Activated CD4-positive, alpha-beta T cell treated with anti-CD3 and anti-CD28 coated beads, Interleukin-2, amount 10 ng/mL, durations not matched to agents 24 days and 14 days (primary cell): ENCODE measurements at regions not wholly inside any gene's neighbourhood (a gene's known extent, or its start where the extent isn't known, plus 50 kb on each side); places are given as distances from the start of the nearest gene placed in this dataset.
"Not testable (repeated sequence)": the region's sequence is repeated elsewhere in the genome, so short reads cannot be mapped to it uniquely, and the experiment has no call there.

ENCODE experiments used
- DNase-seq: peaks from one replicate; pipeline ENCODE4 v3.0.0; 2022
- H3K27ac Mint-ChIP-seq: one replicate; pipeline ENCODE4 v1.8.0; 2022; ENCODE audit warnings: mild to moderate bottlenecking, mixed read lengths
- H3K27me3 Mint-ChIP-seq: one replicate; pipeline ENCODE4 v1.8.0; 2022; ENCODE audit warnings: mixed read lengths
- H3K36me3 Mint-ChIP-seq: one replicate; pipeline ENCODE4 v1.8.0; 2022; ENCODE audit warnings: low read depth, mild to moderate bottlenecking, mixed read lengths
- H3K4me1 Mint-ChIP-seq: one replicate; pipeline ENCODE4 v1.8.0; 2021; ENCODE audit warnings: mixed read lengths
- H3K4me3 Mint-ChIP-seq: one replicate; pipeline ENCODE4 v1.8.0; 2022; ENCODE audit warnings: mild to moderate bottlenecking, moderate library complexity, mixed read lengths
- H3K9me3 Mint-ChIP-seq: one replicate; pipeline ENCODE4 v1.8.0; 2021; ENCODE audit warnings: mixed read lengths
- intact Hi-C: fragments of 100-400 bp; cut with micrococcal nuclease; formaldehyde crosslinking; loops from one replicate; pipeline ENCODE4 v1.15.1; 2023

- H3K27me3 Mint-ChIP-seq, result peaks cover 11% of the 10 kb centered on the region
- H3K9me3 Mint-ChIP-seq, H3K4me1 Mint-ChIP-seq, H3K36me3 Mint-ChIP-seq, H3K4me3 Mint-ChIP-seq, DNase-seq, H3K27ac Mint-ChIP-seq, intact Hi-C loops: not testable (repeated sequence)
These were observed 69.5 kb upstream of the TNP1 start for GRCh38 chr2:216929338-216929737.

- no peaks in the 10 kb centered on the region for H3K36me3 Mint-ChIP-seq
- H3K4me3 Mint-ChIP-seq, result no peak overlapping the region
- DNase-seq, result no peak
- H3K27me3 Mint-ChIP-seq, result peaks cover 13% of the 10 kb centered on the region
- peaks cover 3% of the 10 kb centered on the region for H3K9me3 Mint-ChIP-seq
- intact Hi-C loops, result no loop called here
- no peaks in the 10 kb centered on the region for H3K4me1 Mint-ChIP-seq
- H3K27ac Mint-ChIP-seq, result no peak overlapping the region
These were observed 67.3 kb upstream of the TNP1 start for GRCh38 chr2:216927163-216927562.

DNA sequence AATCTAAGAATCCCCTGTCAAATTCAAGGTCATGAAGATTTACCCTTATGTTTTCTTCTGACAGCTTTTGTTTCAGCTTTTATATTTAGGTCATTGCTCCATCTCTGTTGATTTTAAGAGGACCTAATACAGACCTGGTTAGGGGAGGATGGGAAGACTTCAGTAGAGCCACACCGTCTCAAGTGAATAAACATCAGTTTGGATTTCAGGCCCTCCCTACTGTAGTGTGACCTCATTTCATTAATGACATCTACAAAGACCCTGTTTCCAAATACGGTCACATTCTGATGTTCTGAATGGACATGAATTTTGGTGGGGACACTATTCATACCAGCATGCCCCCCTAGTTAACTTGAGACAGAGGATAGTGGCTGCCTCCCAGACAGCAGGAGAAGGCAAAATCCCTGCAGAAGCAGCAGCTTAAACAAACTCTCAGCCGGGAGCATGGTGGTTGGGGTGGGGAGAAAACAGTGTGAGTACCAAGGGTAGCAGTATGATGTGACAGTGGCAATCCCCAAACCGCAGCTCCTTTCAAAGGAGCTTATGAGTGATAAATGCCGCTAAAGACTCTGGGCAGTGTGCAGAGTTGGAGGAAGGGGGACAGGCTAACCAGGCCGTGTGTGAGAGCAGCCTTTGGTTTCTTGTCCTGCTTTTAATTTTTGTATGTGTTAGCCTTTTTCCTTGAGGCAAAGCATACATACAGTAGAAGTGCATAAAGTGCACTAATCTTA, 65.9 kb upstream of the TNP1 start:
- Mint-ChIP-seq H3K36me3 (no peaks in the 10 kb centered on the region), H3K9me3 (peaks cover 3% of the 10 kb centered on the region), H3K27me3 (peaks cover 13% of the 10 kb centered on the region), H3K27ac (no peak overlapping the region), H3K4me1 (no peaks in the 10 kb centered on the region), H3K4me3 (no peak overlapping the region)
- DNase-seq, result no peak
- intact Hi-C loops, result no loop called here

DNA sequence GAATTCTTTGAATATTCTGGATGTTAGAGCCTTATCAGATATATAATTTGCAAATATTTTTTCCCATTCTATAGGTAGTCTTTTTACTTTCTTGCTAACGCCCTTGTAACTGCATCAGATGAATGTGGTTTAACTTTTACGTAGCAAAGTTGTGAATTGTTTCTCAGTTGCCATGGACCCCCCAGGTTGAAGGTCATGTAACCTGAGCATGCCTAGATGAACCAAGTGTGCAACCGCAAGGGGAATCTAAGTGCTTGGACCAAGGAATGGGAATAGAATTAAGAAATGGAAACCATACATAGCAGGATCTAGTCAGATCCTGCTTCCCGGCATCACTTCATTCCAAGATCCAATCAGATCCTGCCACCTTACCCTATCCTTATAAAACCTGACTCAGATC, 65.1 kb upstream of the TNP1 start:
- Mint-ChIP-seq H3K4me1 (no peaks in the 10 kb centered on the region), H3K4me3 (no peak overlapping the region), H3K9me3 (peaks cover 3% of the 10 kb centered on the region), H3K27me3 (peaks cover 13% of the 10 kb centered on the region), H3K27ac (no peak overlapping the region), H3K36me3 (no peaks in the 10 kb centered on the region)
- intact Hi-C loops, result no loop called here
- DNase-seq, result no peak

- Mint-ChIP-seq H3K27me3 (peaks cover 13% of the 10 kb centered on the region), H3K9me3 (no peaks in the 10 kb centered on the region), H3K4me1 (no peaks in the 10 kb centered on the region), H3K36me3 (no peaks in the 10 kb centered on the region), H3K4me3 (no peak overlapping the region), H3K27ac (no peak overlapping the region)
- intact Hi-C loops, result no loop called here
- DNase-seq, result no peak
These were observed 63.8 kb upstream of the TNP1 start for GRCh38 chr2:216923706-216924105.

- Mint-ChIP-seq H3K4me1 (no peaks in the 10 kb centered on the region), H3K27ac (no peak overlapping the region), H3K36me3 (no peaks in the 10 kb centered on the region), H3K9me3 (no peaks in the 10 kb centered on the region), H3K27me3 (peaks cover 10% of the 10 kb centered on the region), H3K4me3 (no peak overlapping the region)
- intact Hi-C loops, result no loop called here
- no peak for DNase-seq
These were observed 62.4 kb upstream of the TNP1 start for GRCh38 chr2:216922175-216922780.

DNA sequence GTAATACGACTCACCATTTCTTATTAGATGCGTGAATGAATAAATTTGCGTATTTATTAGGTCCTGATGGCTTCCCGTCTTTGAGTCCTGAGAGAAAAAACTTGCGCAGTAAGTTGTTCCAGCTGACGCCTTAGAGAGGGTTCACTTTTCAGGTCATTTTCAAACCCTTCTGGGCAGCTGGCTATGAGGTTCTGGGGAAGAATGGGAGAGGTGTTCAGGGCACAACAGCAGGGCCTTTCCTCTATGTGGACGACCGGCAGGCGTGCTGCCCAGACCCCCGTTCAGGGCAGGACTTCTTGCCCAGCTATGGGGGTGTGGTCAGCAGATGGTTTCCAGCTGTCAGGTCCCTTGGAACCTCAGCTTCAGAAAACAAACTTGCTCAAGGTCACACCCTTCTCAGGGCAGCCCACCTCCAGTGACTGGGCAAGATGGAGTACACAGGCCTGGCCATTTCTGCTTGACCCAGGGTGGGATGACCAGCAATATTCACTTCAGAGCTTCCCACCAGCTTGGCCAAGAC, 61.1 kb upstream of the TNP1 start:
- DNase-seq, result no peak
- no peaks in the 10 kb centered on the region for H3K9me3 Mint-ChIP-seq
- no peaks in the 10 kb centered on the region for H3K4me1 Mint-ChIP-seq
- intact Hi-C loops, result no loop called here
- no peak overlapping the region for H3K4me3 Mint-ChIP-seq
- H3K36me3 Mint-ChIP-seq, result no peaks in the 10 kb centered on the region
- no peak overlapping the region for H3K27ac Mint-ChIP-seq
- peaks cover 5% of the 10 kb centered on the region for H3K27me3 Mint-ChIP-seq

DNA sequence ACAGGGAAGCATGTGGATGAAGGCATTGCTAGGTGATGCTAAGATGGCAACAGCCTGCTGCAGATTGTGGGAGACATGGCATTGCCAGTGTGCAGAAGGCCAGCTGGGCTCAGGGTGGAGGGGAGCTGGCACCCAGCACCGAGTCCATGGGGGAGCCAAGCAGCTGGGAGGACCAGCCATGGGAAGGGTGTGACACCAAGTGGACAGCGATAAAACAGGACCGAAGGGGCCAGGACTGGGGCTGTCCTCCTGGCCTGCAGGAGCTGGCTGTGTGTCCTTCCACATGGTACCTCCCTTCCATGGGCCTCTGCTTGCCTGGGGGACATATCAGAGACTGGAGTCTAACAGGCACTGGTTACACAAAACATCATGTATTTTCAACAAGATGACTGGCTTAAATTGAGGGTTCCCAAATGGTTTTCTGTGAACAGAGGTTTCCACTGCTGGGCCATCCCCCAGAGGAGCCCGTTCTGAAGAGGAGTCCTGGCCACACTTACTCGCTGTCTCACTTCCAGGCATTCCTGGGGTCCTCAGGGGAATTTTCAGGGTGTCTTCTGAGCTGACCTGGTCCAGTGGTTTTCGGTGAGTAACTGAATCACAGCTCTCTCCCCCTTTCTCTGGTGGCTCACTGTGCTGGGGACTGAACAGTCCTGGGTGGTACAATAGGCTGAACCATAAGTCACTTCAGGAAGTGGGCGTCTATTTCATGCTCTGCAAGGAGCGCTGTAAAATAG, 60.4 kb upstream of the TNP1 start:
- DNase-seq, result no peak
- H3K9me3 Mint-ChIP-seq, result no peaks in the 10 kb centered on the region
- H3K36me3 Mint-ChIP-seq, result no peaks in the 10 kb centered on the region
- intact Hi-C loops, result no loop called here
- H3K4me1 Mint-ChIP-seq, result no peaks in the 10 kb centered on the region
- no peak overlapping the region for H3K27ac Mint-ChIP-seq
- no peak overlapping the region for H3K4me3 Mint-ChIP-seq
- H3K27me3 Mint-ChIP-seq, result peaks cover 5% of the 10 kb centered on the region

- no peaks in the 10 kb centered on the region for H3K27me3 Mint-ChIP-seq
- no peak overlapping the region for H3K4me3 Mint-ChIP-seq
- H3K27ac Mint-ChIP-seq, result no peak overlapping the region
- H3K36me3 Mint-ChIP-seq, result no peaks in the 10 kb centered on the region
- DNase-seq, result no peak
- intact Hi-C loops, result no loop called here
- no peaks in the 10 kb centered on the region for H3K4me1 Mint-ChIP-seq
- no peaks in the 10 kb centered on the region for H3K9me3 Mint-ChIP-seq
These were observed 58.3 kb upstream of the TNP1 start for GRCh38 chr2:216918088-216918680.

DNA sequence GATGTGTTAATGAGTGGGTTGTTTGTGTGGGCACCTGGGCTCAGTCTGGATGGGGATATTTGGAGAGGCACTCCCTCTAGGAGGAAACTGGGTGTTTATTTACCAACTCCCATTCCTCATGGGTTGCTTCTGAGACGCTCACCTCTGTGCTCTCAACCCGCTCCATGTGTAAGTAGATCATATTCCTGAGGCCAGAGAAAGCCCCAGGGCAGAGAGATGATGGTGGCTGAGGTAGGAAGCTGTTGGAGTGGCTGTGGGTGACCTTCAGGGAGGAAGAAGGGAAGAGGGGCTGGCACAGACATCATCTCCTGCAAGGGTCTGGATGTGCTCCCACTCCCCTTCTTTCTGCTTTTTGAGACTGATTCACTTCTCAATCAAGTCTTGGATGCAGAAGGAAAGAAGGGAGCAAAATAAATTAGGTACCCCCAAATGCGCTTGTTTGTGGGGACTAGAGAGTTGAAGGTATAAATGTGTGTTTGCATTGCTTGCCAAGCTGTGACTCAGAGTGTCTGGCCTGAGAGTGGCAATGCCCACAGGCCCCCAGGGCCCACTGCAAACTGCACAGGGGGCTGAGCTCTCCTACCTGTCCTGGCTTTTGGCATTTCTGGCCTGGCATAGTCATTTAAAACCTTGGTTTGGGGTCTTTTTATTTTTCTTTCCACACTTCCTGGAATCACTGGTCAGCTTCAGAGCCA, 57.2 kb upstream of the TNP1 start:
- no peak overlapping the region for H3K27ac Mint-ChIP-seq
- H3K4me1 Mint-ChIP-seq, result no peaks in the 10 kb centered on the region
- no peaks in the 10 kb centered on the region for H3K27me3 Mint-ChIP-seq
- DNase-seq, result no peak
- H3K4me3 Mint-ChIP-seq, result no peak overlapping the region
- H3K36me3 Mint-ChIP-seq, result no peaks in the 10 kb centered on the region
- H3K9me3 Mint-ChIP-seq, result no peaks in the 10 kb centered on the region
- intact Hi-C loops, result no loop called here

GRCh38 chr2:216915557-216916150, 55.8 kb upstream of the TNP1 start:
- Mint-ChIP-seq H3K27me3 (peaks cover 2% of the 10 kb centered on the region), H3K27ac (no peak overlapping the region), H3K9me3 (no peaks in the 10 kb centered on the region), H3K36me3 (no peaks in the 10 kb centered on the region), H3K4me1 (no peaks in the 10 kb centered on the region), H3K4me3 (no peak overlapping the region)
- intact Hi-C loops, result no loop called here
- no peak for DNase-seq

DNA sequence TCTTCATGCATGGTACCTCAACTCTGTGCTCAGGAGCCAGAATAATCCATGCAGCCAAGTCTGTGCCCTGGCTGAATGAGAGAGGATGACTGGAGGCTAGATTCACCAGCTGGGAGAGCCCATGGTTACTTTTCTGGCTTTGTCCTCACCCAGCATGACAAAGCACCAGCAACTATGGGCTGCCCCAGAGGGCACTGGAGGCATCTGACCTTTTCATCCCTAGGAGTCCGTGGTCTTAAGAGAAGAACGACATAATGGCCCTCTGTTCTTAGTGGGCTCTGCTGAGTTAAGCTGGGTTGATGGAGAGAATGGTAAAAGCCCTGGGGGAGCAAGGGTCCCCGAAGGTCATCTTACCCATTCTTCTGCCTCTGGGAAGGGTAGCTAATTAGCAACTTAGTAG, 54.6 kb upstream of the TNP1 start:
- H3K27ac Mint-ChIP-seq, result no peak overlapping the region
- H3K4me3 Mint-ChIP-seq, result no peak overlapping the region
- DNase-seq, result no peak
- no peaks in the 10 kb centered on the region for H3K36me3 Mint-ChIP-seq
- H3K27me3 Mint-ChIP-seq, result peaks cover 2% of the 10 kb centered on the region
- intact Hi-C loops, result no loop called here
- no peaks in the 10 kb centered on the region for H3K4me1 Mint-ChIP-seq
- H3K9me3 Mint-ChIP-seq, result no peaks in the 10 kb centered on the region

GRCh38 chr2:216911886-216912285, 52.0 kb upstream of the TNP1 start:
- peaks cover 2% of the 10 kb centered on the region for H3K27me3 Mint-ChIP-seq
- H3K9me3 Mint-ChIP-seq, result no peaks in the 10 kb centered on the region
- H3K4me1 Mint-ChIP-seq, result no peaks in the 10 kb centered on the region
- H3K4me3 Mint-ChIP-seq, result no peak overlapping the region
- no peak for DNase-seq
- intact Hi-C loops, result no loop called here
- no peak overlapping the region for H3K27ac Mint-ChIP-seq
- no peaks in the 10 kb centered on the region for H3K36me3 Mint-ChIP-seq
